HEK293 (cell line): ENCODE measurements at regions not wholly inside any gene's neighbourhood (a gene's known extent, or its start where the extent isn't known, plus 50 kb on each side); places are given as distances from the start of the nearest gene placed in this dataset.

ENCODE experiments used
- CTCF ChIA-PET: fragments of 350-600 bp; formaldehyde crosslinking; extraction: SDS; loops from one replicate; lab custom pipeline; 2021; ENCODE audit warnings: antibody characterized with exemption; lab: Yijun Ruan, JAX
- POLR2A ChIA-PET: fragments of 300-600 bp; formaldehyde crosslinking; extraction: SDS; loops from one replicate; lab custom pipeline; 2020; ENCODE audit warnings: antibody characterized with exemption, inconsistent platforms; lab: Yijun Ruan, JAX
- H3K27ac ChIP-seq: fragments of 200-500 bp; sonication (Bioruptor generic); 2 replicates; pipeline ENCODE4 v1.5.1; 2014; ENCODE audit warnings: low read depth, low read length, control low read depth, inconsistent platforms; ENCODE audit errors: extremely low read depth
- H3K36me3 ChIP-seq, 2 experiments: fragments of 200-500 bp in 1 of 2; sonication (Bioruptor generic) in 1 of 2; 1 replicate in 1 of 2; 2 replicates in 1 of 2; pipeline ENCODE4 v1.5.1; 2014 to 2017; ENCODE audit warnings: inconsistent platforms in 2 of 2, low read length in 2 of 2; ENCODE audit not compliant: control insufficient read depth in 2 of 2, insufficient read depth in 1 of 2
- H3K4me1 ChIP-seq: fragments of 200-500 bp; sonication (Bioruptor generic); 2 replicates; pipeline ENCODE4 v1.5.1; 2014; ENCODE audit warnings: mild to moderate bottlenecking, low read length, inconsistent platforms; ENCODE audit not compliant: control insufficient read depth, insufficient read depth
- H3K4me3 ChIP-seq: 2 replicates; pipeline ENCODE4 v1.5.1; 2011; ENCODE audit warnings: low read depth, mild to moderate bottlenecking, control low read depth, low read length, moderate library complexity
- H3K9me3 ChIP-seq: fragments of 200-500 bp; sonication (Bioruptor generic); 2 replicates; pipeline ENCODE4 v1.5.1; 2014; ENCODE audit warnings: low read depth, low read length, inconsistent platforms; ENCODE audit not compliant: control insufficient read depth, insufficient read depth
- GLIS1 ChIP-seq: fragments of 450-650 bp; formaldehyde crosslinking; IDR thresholded peaks from 2 replicates; pipeline ENCODE4 v1.5.1; 2016; ENCODE audit warnings: missing biosample characterization, missing genetic modification characterization
- PRDM1 ChIP-seq: fragments of 450-650 bp; formaldehyde crosslinking; IDR thresholded peaks from 2 replicates; pipeline ENCODE4; 2016; ENCODE audit warnings: missing biosample characterization, missing genetic modification characterization
- RBAK ChIP-seq: fragments of 450-650 bp; formaldehyde crosslinking; IDR thresholded peaks from 2 replicates; pipeline ENCODE4 v1.5.1; 2016; ENCODE audit warnings: missing biosample characterization, missing genetic modification characterization
- SETDB1 ChIP-seq: IDR thresholded peaks from one replicate; pipeline ENCODE4 v1.6.1; 2017; ENCODE audit warnings: mild to moderate bottlenecking, low read length, moderate library complexity, mixed read lengths; ENCODE audit not compliant: insufficient read length
- YY2 ChIP-seq: fragments of 450-650 bp; formaldehyde crosslinking; IDR thresholded peaks from 2 replicates; pipeline ENCODE4 v1.5.1; 2016; ENCODE audit warnings: missing biosample characterization, missing genetic modification characterization
- ZBTB8A ChIP-seq: fragments of 450-650 bp; formaldehyde crosslinking; IDR thresholded peaks from 2 replicates; pipeline ENCODE4 v1.5.1; 2016; ENCODE audit warnings: missing biosample characterization, missing genetic modification characterization
- ZEB2 ChIP-seq: fragments of 450-650 bp; formaldehyde crosslinking; IDR thresholded peaks from 2 replicates; pipeline ENCODE4 v1.5.1; 2016; ENCODE audit warnings: missing biosample characterization, missing genetic modification characterization
- ZIC2 ChIP-seq: fragments of 450-650 bp; formaldehyde crosslinking; IDR thresholded peaks from 2 replicates; pipeline ENCODE4 v1.5.1; 2016; ENCODE audit warnings: missing biosample characterization, missing genetic modification characterization
- ZNF133 ChIP-seq: fragments of 450-650 bp; formaldehyde crosslinking; IDR thresholded peaks from 2 replicates; pipeline ENCODE4 v1.5.1; 2016; ENCODE audit warnings: missing biosample characterization, missing genetic modification characterization
- ZNF140 ChIP-seq: fragments of 450-650 bp; formaldehyde crosslinking; IDR thresholded peaks from 2 replicates; pipeline ENCODE4 v1.5.1; 2016; ENCODE audit warnings: missing biosample characterization, missing genetic modification characterization
- ZNF184 ChIP-seq: fragments of 450-650 bp; IDR thresholded peaks from 2 replicates; pipeline ENCODE4 v1.5.1; 2018; ENCODE audit warnings: missing biosample characterization, mild to moderate bottlenecking, missing genetic modification characterization
- ZNF2 ChIP-seq: fragments of 450-650 bp; formaldehyde crosslinking; IDR thresholded peaks from 2 replicates; pipeline ENCODE4 v1.5.1; 2016; ENCODE audit warnings: missing biosample characterization, missing genetic modification characterization
- ZNF341 ChIP-seq: fragments of 450-650 bp; formaldehyde crosslinking; IDR thresholded peaks from 2 replicates; pipeline ENCODE4; 2016; ENCODE audit warnings: low read depth, missing biosample characterization, missing genetic modification characterization
- ZNF510 ChIP-seq: fragments of 450-650 bp; formaldehyde crosslinking; IDR thresholded peaks from 2 replicates; pipeline ENCODE4 v1.5.1; 2018; ENCODE audit warnings: mild to moderate bottlenecking, missing genetic modification characterization, missing biosample characterization; ENCODE audit not compliant: insufficient replicate concordance
- ZNF626 ChIP-seq: fragments of 450-650 bp; sonication (Bioruptor Pico); formaldehyde crosslinking; IDR thresholded peaks from 2 replicates; pipeline ENCODE4 v1.5.1; 2018; ENCODE audit warnings: missing biosample characterization, missing genetic modification characterization, inconsistent platforms
- ZNF660 ChIP-seq: fragments of 450-650 bp; IDR thresholded peaks from 2 replicates; pipeline ENCODE4 v1.5.1; 2018; ENCODE audit warnings: missing biosample characterization, mild to moderate bottlenecking, missing genetic modification characterization
- ZNF664 ChIP-seq: fragments of 450-650 bp; formaldehyde crosslinking; IDR thresholded peaks from 2 replicates; pipeline ENCODE4 v1.5.1; 2016; ENCODE audit warnings: missing biosample characterization, missing genetic modification characterization
- ZNF843 ChIP-seq: fragments of 450-650 bp; formaldehyde crosslinking; IDR thresholded peaks from 2 replicates; pipeline ENCODE4 v1.5.1; 2016; ENCODE audit warnings: missing biosample characterization, missing genetic modification characterization
- TF ChIP-seq, protein P1 (sequence below): fragments of 450-650 bp; formaldehyde crosslinking; IDR thresholded peaks from 2 replicates; pipeline ENCODE4 v1.5.1; 2016; ENCODE audit warnings: missing biosample characterization, missing genetic modification characterization
- TF ChIP-seq, protein P2 (sequence below): fragments of 450-650 bp; formaldehyde crosslinking; IDR thresholded peaks from 2 replicates; pipeline ENCODE4 v1.5.1; 2017; ENCODE audit warnings: missing biosample characterization, missing genetic modification characterization
- TF ChIP-seq, protein P3 (sequence below): fragments of 450-650 bp; formaldehyde crosslinking; IDR thresholded peaks from 2 replicates; pipeline ENCODE4 v1.5.1; 2016; ENCODE audit warnings: missing biosample characterization, missing genetic modification characterization
- TF ChIP-seq, protein P4 (sequence below): fragments of 450-650 bp; formaldehyde crosslinking; conservative IDR thresholded peaks from 2 replicates; pipeline ENCODE4 v1.5.1; 2016; ENCODE audit warnings: low read depth, missing biosample characterization, missing genetic modification characterization

DNA sequence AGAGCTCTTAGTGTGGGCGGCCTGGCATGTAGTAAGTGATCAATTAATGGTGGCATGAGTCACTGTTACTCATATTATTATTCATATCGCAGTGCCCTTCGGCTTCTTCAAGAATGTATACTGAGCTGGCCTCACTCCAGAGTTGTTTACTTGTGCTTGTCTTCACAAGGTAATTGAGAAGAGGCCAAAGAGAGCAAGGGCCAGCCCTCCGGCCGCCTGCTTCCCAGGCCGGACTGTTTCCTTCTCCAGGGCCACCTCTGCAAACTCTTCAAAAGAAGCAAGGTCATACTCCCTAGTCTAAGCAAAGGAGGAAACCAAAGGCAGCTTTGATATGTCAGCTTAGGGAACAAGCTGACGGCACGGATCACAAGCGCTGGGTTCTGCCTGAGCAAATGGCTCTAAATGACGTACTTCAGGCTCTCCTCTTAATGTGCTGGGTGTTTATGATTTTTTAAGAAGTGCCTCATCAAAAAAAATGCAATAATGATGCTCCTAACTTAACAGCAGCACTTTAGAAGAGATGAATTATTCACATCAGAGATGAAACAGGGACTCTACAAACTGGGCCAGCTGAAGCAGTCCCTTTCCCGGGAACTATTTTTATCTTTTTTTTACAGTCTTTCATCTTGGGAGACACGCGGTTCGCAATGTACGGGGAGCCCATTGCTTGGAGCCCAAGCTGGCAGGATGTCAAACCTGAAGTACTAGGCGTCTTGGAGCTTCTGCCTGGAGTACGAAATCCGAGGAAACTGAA, 65.6 kb upstream of the DLK1 start:
- POLR2A ChIA-PET: no interaction called here
- no peak overlapping the region for H3K27ac ChIP-seq
- H3K4me1 ChIP-seq: no peaks in the 10 kb centered on the region
- no peaks in the 10 kb centered on the region for H3K9me3 ChIP-seq
- TF ChIP-seq ZNF341 (tag by site-specific recombination): no peak
- no peak for TF ChIP-seq ZNF133
- TF ChIP-seq ZNF664 (tag by site-specific recombination): 0 out of 2 replicates have a peak, but pooled peaks have one; percentile 39
- CTCF ChIA-PET: interaction anchor here (0.6 to 1.4 kb wide), 6 partner anchors 11 to 276 kb away, joined by 3 to 5 read pairs (median 4); no protein-coding TSS in a partner anchor
- H3K4me3 ChIP-seq: no peak overlapping the region
- no peaks in the 10 kb centered on the region for H3K36me3 ChIP-seq

DNA sequence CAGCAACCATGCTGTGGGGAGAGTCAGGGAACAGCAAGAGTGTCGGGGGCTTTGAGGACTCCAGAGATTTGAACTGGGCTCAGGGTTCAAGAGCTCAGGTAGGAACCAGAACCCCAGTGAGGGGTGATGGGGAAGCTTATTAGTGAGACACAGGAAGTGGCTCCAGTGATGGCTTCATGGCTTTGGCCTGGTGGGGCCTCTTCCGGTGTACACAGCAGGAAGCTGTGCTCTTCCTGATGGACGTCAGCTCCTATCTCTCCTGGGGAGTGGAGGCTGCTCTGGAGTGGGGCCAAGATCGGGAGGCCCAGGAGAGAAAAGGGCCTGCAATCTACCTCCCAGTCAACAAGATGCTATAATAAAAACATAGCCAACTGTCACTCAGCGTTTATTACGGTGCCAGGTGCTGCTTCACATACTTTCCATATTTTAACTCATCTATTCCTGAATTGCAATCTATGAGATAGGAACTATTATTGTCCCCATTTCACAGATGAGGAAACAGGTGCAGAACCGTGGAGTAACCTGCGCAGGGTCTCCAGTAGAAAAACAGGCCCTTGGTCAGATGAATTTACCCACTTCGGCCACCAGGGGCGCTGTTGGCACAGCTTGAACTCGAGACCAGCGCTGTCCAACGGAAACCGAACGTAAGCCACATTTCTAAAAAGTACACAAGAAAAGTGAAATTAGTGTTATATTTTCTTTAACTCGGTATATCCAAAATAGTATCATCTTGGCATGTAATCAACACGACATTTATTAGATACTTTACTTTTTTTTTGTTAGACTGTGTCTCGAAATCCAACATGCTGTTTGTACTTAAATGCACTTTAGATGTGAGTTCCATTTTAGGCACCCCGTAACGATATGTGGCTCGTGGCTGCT, 63.6 kb upstream of the DLK1 start:
- ChIA-PET CTCF (interaction anchor here (0.6 to 1.3 kb wide), 24 partner anchors 9 to 1177 kb away, joined by 3 to 13 read pairs (median 4); no protein-coding TSS in a partner anchor), POLR2A (no interaction called here)
- no peaks in the 10 kb centered on the region for H3K4me1 ChIP-seq
- TF ChIP-seq ZNF184 (tag by site-specific recombination) (no peak), RBAK (tag by site-specific recombination) (no peak), ZNF660 (0 out of 2 replicates have a peak, but pooled peaks have one; percentile 21), ZNF626 (tag by site-specific recombination) (no peak), ZIC2 (tag by site-specific recombination) (peak; percentile 52), ZEB2 (tag by site-specific recombination) (0 out of 2 replicates have a peak, but pooled peaks have one; percentile 34), SETDB1 (no peak), GLIS1 (tag by site-specific recombination) (peak; percentile 38; the same call in 1 of the 2 replicates), ZNF843 (tag by site-specific recombination) (no peak), PRDM1 (peak; percentile 36; the same call in 1 of the 2 replicates), ZNF140 (tag by site-specific recombination) (no peak), ZBTB8A (tag by site-specific recombination) (0 out of 2 replicates have a peak, but pooled peaks have one; percentile 11), ZNF510 (tag by site-specific recombination) (no peak), YY2 (tag by site-specific recombination) (0 out of 2 replicates have a peak, but pooled peaks have one; percentile 16), ZNF2 (tag by site-specific recombination) (peak; percentile 95)
- TF ChIP-seq, protein P1, sequence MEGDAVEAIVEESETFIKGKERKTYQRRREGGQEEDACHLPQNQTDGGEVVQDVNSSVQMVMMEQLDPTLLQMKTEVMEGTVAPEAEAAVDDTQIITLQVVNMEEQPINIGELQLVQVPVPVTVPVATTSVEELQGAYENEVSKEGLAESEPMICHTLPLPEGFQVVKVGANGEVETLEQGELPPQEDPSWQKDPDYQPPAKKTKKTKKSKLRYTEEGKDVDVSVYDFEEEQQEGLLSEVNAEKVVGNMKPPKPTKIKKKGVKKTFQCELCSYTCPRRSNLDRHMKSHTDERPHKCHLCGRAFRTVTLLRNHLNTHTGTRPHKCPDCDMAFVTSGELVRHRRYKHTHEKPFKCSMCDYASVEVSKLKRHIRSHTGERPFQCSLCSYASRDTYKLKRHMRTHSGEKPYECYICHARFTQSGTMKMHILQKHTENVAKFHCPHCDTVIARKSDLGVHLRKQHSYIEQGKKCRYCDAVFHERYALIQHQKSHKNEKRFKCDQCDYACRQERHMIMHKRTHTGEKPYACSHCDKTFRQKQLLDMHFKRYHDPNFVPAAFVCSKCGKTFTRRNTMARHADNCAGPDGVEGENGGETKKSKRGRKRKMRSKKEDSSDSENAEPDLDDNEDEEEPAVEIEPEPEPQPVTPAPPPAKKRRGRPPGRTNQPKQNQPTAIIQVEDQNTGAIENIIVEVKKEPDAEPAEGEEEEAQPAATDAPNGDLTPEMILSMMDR (tag by site-specific recombination): peak; percentile 38; the same call in 1 of the 2 replicates
- TF ChIP-seq, protein P2, sequence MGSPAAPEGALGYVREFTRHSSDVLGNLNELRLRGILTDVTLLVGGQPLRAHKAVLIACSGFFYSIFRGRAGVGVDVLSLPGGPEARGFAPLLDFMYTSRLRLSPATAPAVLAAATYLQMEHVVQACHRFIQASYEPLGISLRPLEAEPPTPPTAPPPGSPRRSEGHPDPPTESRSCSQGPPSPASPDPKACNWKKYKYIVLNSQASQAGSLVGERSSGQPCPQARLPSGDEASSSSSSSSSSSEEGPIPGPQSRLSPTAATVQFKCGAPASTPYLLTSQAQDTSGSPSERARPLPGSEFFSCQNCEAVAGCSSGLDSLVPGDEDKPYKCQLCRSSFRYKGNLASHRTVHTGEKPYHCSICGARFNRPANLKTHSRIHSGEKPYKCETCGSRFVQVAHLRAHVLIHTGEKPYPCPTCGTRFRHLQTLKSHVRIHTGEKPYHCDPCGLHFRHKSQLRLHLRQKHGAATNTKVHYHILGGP (tag by site-specific recombination): no peak
- TF ChIP-seq, protein P3, sequence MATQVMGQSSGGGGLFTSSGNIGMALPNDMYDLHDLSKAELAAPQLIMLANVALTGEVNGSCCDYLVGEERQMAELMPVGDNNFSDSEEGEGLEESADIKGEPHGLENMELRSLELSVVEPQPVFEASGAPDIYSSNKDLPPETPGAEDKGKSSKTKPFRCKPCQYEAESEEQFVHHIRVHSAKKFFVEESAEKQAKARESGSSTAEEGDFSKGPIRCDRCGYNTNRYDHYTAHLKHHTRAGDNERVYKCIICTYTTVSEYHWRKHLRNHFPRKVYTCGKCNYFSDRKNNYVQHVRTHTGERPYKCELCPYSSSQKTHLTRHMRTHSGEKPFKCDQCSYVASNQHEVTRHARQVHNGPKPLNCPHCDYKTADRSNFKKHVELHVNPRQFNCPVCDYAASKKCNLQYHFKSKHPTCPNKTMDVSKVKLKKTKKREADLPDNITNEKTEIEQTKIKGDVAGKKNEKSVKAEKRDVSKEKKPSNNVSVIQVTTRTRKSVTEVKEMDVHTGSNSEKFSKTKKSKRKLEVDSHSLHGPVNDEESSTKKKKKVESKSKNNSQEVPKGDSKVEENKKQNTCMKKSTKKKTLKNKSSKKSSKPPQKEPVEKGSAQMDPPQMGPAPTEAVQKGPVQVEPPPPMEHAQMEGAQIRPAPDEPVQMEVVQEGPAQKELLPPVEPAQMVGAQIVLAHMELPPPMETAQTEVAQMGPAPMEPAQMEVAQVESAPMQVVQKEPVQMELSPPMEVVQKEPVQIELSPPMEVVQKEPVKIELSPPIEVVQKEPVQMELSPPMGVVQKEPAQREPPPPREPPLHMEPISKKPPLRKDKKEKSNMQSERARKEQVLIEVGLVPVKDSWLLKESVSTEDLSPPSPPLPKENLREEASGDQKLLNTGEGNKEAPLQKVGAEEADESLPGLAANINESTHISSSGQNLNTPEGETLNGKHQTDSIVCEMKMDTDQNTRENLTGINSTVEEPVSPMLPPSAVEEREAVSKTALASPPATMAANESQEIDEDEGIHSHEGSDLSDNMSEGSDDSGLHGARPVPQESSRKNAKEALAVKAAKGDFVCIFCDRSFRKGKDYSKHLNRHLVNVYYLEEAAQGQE (tag by site-specific recombination): peak; percentile 87
- TF ChIP-seq, protein P4, sequence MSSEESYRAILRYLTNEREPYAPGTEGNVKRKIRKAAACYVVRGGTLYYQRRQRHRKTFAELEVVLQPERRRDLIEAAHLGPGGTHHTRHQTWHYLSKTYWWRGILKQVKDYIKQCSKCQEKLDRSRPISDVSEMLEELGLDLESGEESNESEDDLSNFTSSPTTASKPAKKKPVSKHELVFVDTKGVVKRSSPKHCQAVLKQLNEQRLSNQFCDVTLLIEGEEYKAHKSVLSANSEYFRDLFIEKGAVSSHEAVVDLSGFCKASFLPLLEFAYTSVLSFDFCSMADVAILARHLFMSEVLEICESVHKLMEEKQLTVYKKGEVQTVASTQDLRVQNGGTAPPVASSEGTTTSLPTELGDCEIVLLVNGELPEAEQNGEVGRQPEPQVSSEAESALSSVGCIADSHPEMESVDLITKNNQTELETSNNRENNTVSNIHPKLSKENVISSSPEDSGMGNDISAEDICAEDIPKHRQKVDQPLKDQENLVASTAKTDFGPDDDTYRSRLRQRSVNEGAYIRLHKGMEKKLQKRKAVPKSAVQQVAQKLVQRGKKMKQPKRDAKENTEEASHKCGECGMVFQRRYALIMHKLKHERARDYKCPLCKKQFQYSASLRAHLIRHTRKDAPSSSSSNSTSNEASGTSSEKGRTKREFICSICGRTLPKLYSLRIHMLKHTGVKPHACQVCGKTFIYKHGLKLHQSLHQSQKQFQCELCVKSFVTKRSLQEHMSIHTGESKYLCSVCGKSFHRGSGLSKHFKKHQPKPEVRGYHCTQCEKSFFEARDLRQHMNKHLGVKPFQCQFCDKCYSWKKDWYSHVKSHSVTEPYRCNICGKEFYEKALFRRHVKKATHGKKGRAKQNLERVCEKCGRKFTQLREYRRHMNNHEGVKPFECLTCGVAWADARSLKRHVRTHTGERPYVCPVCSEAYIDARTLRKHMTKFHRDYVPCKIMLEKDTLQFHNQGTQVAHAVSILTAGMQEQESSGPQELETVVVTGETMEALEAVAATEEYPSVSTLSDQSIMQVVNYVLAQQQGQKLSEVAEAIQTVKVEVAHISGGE (tag by site-specific recombination): peak; percentile 92
- H3K36me3 ChIP-seq: no peaks in the 10 kb centered on the region
- no peak overlapping the region for H3K4me3 ChIP-seq
- no peak overlapping the region for H3K27ac ChIP-seq
- no peaks in the 10 kb centered on the region for H3K9me3 ChIP-seq
